Body of pancreas (tissue), 4 donors: ENCODE measurements at regions not wholly inside any gene's neighbourhood (a gene's known extent, or its start where the extent isn't known, plus 50 kb on each side); places are given as distances from the start of the nearest gene placed in this dataset.

Experiments used
- POLR2A ChIP-seq, 3 donors: fragments of 450-650 bp; IDR thresholded peaks; one replicate each; pipeline ENCODE4 v1.6.1; 2016; ENCODE audit warnings: antibody characterized with exemption in 3 of 3, mild to moderate bottlenecking in 2 of 3
- TF ChIP-seq, protein P1 (sequence below), 7 experiments: fragments of 450-650 bp in 4 of 7; fragments of 200-600 bp in 3 of 7; sonication (generic) in 3 of 7; IDR thresholded peaks; one replicate each; pipeline ENCODE4 v1.5.1; 2016 to 2019; ENCODE audit warnings: antibody characterized with exemption in 7 of 7

DNA sequence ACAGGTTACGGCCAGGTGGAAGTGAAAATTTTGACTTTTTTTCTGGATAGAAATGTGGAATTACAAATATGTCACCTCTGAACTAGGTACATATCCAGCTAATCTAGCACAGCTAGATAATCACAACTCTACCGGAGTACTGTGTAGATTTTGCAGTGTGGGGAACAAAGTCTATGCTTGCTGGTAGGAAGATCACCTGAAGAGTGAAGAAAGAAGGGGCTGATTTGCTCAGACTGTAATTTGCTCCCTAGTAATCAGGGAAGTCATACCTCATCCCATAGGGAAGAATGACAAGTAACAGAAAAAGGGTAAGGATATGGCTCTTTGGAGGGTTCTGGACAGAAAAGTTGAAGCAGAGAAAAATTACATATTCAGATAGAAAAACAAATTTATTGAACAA lies 319.6 kb upstream of the TMPRSS15 start:
- TF ChIP-seq, protein P1, sequence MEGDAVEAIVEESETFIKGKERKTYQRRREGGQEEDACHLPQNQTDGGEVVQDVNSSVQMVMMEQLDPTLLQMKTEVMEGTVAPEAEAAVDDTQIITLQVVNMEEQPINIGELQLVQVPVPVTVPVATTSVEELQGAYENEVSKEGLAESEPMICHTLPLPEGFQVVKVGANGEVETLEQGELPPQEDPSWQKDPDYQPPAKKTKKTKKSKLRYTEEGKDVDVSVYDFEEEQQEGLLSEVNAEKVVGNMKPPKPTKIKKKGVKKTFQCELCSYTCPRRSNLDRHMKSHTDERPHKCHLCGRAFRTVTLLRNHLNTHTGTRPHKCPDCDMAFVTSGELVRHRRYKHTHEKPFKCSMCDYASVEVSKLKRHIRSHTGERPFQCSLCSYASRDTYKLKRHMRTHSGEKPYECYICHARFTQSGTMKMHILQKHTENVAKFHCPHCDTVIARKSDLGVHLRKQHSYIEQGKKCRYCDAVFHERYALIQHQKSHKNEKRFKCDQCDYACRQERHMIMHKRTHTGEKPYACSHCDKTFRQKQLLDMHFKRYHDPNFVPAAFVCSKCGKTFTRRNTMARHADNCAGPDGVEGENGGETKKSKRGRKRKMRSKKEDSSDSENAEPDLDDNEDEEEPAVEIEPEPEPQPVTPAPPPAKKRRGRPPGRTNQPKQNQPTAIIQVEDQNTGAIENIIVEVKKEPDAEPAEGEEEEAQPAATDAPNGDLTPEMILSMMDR (IDR thresholded peaks at IDR 0.05), result no peak
- no peak for TF ChIP-seq POLR2A (IDR thresholded peaks at IDR 0.05)
